GM19351 (cell line): ENCODE measurements at regions not wholly inside any gene's neighbourhood (a gene's known extent, or its start where the extent isn't known, plus 50 kb on each side); places are given as distances from the start of the nearest gene placed in this dataset.
A peak's percentile ranks its signal among the peaks of the same experiment; 100 is the strongest.

ENCODE experiments used
- ATAC-seq: cut with Tn5 transposase; IDR thresholded peaks from one replicate; pipeline ENCODE4 v1.9.1; 2021; ENCODE audit warnings: mild to moderate bottlenecking, moderate library complexity; ENCODE audit not compliant: unreplicated experiment

DNA sequence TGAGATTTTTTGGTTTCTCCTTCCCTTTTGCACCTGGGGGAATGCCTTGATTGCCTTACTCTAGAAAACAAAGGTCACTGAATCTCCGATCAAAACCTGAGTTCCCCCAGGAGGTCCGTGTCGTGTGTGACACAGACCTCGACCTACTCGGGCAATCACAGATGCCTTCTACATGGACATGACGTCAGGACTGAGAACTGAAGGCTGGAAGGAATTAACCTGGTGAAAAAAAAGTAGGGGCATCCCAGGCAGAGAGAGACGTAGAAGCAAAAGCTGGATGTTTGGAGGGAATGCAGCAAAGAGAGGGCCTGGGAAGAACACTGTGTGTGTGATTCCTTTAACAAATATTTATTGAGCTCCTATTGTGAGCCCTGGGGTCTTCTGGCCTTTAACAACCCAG lies 178.0 kb downstream of the PRDM2 start:
- ATAC-seq = no peak

- no peak for ATAC-seq
These were observed 178.5 kb downstream of the PRDM2 start for GRCh38 chr1:13878451-13878850.

- no peak for ATAC-seq
These were observed 181.5 kb downstream of the PRDM2 start for GRCh38 chr1:13881385-13882088.

GRCh38 chr1:13888351-13888986 lies 188.5 kb downstream of the PRDM2 start:
- no peak for ATAC-seq

GRCh38 chr1:13889495-13889894 lies 189.5 kb downstream of the PRDM2 start:
- no peak for ATAC-seq

GRCh38 chr1:13890766-13891165 lies 190.8 kb downstream of the PRDM2 start:
- no peak for ATAC-seq

GRCh38 chr1:13892198-13892597 lies 192.2 kb downstream of the PRDM2 start:
- ATAC-seq = no peak

- no peak for ATAC-seq
These were observed 192.8 kb downstream of the PRDM2 start for GRCh38 chr1:13892671-13893325.

- no peak for ATAC-seq
These were observed 193.4 kb downstream of the PRDM2 start for GRCh38 chr1:13893409-13893821.

DNA sequence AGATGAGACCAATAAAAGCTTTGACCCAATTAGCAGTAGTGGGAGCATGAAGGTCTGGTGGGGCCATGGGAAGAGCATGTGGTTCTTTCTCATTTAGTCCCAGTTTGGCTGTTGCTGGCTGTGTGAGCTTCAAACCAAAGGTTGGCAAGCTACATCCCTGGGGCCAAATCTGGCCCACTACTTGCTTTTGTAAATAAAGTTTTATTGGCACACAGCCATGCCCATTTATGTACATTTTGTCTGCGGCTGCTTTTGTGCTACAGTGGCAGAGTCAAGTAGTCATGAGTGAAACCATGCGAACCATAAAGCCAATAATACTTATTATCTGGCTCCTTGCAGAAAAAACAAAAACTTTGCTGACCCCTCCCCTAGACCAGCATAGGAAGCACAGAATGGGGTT lies 196.9 kb downstream of the PRDM2 start:
- no peak for ATAC-seq

GRCh38 chr1:13898406-13898805 lies 198.4 kb downstream of the PRDM2 start:
- ATAC-seq = no peak

GRCh38 chr1:13899856-13900255 lies 199.9 kb downstream of the PRDM2 start:
- ATAC-seq = no peak

GRCh38 chr1:13900583-13900982 lies 200.6 kb downstream of the PRDM2 start:
- no peak for ATAC-seq

GRCh38 chr1:13901039-13901438 lies 201.1 kb downstream of the PRDM2 start:
- ATAC-seq = no peak

- ATAC-seq = no peak
These were observed 201.6 kb downstream of the PRDM2 start for GRCh38 chr1:13901597-13901996.

DNA sequence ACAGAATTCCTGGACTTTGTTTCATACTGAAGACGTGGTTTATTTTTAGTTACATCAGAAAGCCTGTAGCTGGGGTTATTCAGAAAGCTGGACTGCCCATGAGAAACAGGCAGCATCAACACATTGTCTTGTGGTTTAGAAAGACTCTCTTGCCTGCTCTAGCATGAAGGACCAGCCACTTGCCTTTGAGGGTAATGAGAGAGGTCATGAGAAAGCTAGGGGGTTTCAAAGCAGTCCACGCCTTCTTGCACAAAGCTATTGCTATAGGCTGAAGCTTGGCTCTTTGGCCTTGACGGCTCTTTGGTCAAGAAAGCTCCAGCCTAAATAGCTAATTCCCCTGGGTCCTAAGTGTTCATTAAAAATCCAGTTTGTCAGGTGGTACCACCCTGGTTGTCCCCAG lies 208.1 kb downstream of the PRDM2 start:
- peak; percentile 82 for ATAC-seq

DNA sequence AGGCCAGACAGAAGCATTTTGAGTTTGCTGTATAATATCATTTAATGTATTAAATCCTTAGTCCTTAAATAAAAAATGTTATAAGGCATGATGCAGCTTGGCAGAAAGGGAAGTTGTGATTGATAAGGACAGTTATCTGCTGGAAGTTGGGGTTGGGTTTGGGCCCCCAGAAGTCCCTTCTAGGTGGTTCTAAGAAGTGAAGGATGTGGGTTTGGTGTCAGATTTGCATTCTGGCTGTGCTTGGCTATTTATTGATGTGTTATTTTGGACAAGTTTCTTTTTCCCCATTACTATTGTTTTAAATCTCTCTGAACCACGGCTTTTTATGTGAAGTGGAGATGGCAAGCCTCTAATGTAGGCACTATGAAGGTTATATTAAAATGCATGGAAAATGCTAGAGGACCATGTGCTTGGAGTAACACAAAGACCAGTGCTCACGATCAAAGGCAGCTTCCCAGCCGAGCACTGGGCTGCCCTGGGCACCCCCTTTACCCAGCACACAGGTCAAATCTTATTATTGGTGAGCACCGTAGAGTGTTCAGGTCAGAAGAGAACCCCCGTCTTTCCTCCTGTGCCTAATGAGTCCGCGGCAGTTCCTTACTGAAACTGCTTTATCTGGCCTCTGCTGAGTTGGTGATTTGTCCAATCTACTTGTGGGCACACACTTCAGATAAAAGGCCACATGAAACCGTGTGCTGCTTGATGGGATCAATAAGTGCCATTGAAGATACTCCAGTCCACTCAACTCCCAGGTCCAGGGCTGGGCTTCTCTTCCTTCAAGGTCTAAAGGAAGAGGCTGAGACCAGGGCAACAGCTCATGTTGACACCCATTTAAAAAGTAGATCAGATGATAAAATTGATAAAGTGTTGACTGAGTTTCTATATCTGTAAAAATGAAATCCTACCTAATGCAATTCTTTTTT lies 212.0 kb downstream of the PRDM2 start:
- ATAC-seq = peak; percentile 41

- no peak for ATAC-seq
These were observed 213.4 kb downstream of the PRDM2 start for GRCh38 chr1:13913396-13913795.

- no peak for ATAC-seq
These were observed 216.5 kb downstream of the PRDM2 start for GRCh38 chr1:13916530-13916929.

DNA sequence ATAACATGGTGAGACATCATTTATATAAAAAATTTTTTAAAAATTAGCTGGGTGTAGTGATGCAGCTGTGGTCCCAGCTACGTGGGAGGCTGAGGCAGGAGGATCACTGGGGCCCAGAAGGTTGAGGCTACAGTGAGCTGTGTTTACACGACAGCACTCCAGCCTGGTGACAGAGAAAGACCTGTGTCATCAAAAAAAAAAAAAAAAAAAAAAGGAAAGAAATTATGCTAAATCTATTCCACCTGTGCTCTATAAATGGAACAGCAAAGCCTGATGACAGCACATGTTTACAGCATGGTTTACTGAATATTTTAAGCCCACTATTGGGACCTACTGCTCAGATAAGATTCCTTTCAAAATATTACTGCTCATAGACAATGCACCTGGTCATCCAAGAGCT lies 217.6 kb downstream of the PRDM2 start:
- ATAC-seq = no peak

GRCh38 chr1:13918862-13919261 lies 218.9 kb downstream of the PRDM2 start:
- ATAC-seq = no peak
